Esophagus muscularis mucosa (tissue), 4 donors: ENCODE measurements at regions not wholly inside any gene's neighbourhood (a gene's known extent, or its start where the extent isn't known, plus 50 kb on each side); places are given as distances from the start of the nearest gene placed in this dataset.

ENCODE experiments used
- CTCF ChIP-seq, 3 experiments: fragments of 200-600 bp in 2 of 3; fragments of 450-650 bp in 1 of 3; sonication (generic) in 2 of 3; IDR thresholded peaks; one replicate each; pipeline ENCODE4 v1.5.1; 2017 to 2019; ENCODE audit warnings: antibody characterized with exemption in 3 of 3, mild to moderate bottlenecking in 2 of 3, moderate library complexity in 1 of 3
- EP300 ChIP-seq: sonication (generic); formaldehyde crosslinking; IDR thresholded peaks from one replicate; pipeline ENCODE4 v1.6.1; 2017; ENCODE audit warnings: antibody characterized with exemption
- POLR2A ChIP-seq: fragments of 450-650 bp; IDR thresholded peaks from one replicate; pipeline ENCODE4 v1.6.1; 2017; ENCODE audit warnings: antibody characterized with exemption, moderate library complexity, mild to moderate bottlenecking, low read depth
- POLR2AphosphoS5 ChIP-seq, 2 donors: sonication (generic); formaldehyde crosslinking; IDR thresholded peaks; one replicate each; pipeline ENCODE4 v1.6.1; 2017; ENCODE audit warnings: antibody characterized with exemption in 2 of 2

- TF ChIP-seq CTCF (IDR thresholded peaks at IDR 0.05), result no peak
- no peak for TF ChIP-seq POLR2A
- no peak for TF ChIP-seq EP300
- TF ChIP-seq POLR2AphosphoS5 (IDR thresholded peaks at IDR 0.05), result no peak
Observed at GRCh38 chr9:75664597-75664996, 225.9 kb upstream of the PCSK5 start.
